HCT116 (cell line): ENCODE measurements at regions not wholly inside any gene's neighbourhood (a gene's known extent, or its start where the extent isn't known, plus 50 kb on each side); places are given as distances from the start of the nearest gene placed in this dataset.

Source experiments
- ATAC-seq: fragments of 200-7000 bp; cut with Tn5 transposase; 2 replicates; pipeline ENCODE4 v1.9.1; 2020; ENCODE audit warnings: mild to moderate bottlenecking, moderate library complexity
- BruUV-seq: library from RNA; stranded (reverse); fragments of 400-500 nt; replicated peaks from 2 replicates; lab custom pipeline; 2021; lab: Mats Ljungman, UMichigan
- CTCF ChIA-PET: fragments of 300-600 bp; sonication (Branson Sonifier 250); formaldehyde crosslinking; loops from one replicate; lab custom pipeline; 2021; ENCODE audit warnings: antibody characterized with exemption; lab: Charles Lee
- POLR2A ChIA-PET: fragments of 300-600, 350-600 bp; sonication (Branson Sonifier 250); formaldehyde crosslinking; loops from one replicate; lab custom pipeline; 2021; ENCODE audit warnings: antibody characterized with exemption; lab: Charles Lee
- RAD21 ChIA-PET, 2 experiments: fragments of 300-600 bp; sonication (Branson Sonifier 250); formaldehyde crosslinking; loops; one replicate each; lab custom pipeline; 2023; ENCODE audit warnings: low total read pairs in 2 of 2; ENCODE audit not compliant: uncharacterized antibody in 2 of 2, unreplicated experiment in 2 of 2, low non-redundant PET in 1 of 2; lab: Charles Lee
- DNase-seq: peaks from one replicate; pipeline ENCODE4 v3.0.0-alpha.2; 2010; ENCODE audit warnings: low read depth, low spot score
- H2AFZ ChIP-seq: fragments of 200-600 bp; shearing (Covaris generic), sonication (generic); 2 replicates; pipeline ENCODE4 v1.6.1; 2017; ENCODE audit warnings: low read depth, mixed run types, mixed read lengths, antibody characterized with exemption, low read length; ENCODE audit not compliant: poor library complexity, severe bottlenecking
- H3K27ac ChIP-seq: 2 replicates; pipeline ENCODE4 v1.5.1; 2012; ENCODE audit warnings: low read depth, low read length
- H3K27me3 ChIP-seq: fragments of 200-600 bp; sonication (generic); 2 replicates; pipeline ENCODE4 v1.6.1; 2016; ENCODE audit warnings: mixed run types, low read length, mixed read lengths; ENCODE audit not compliant: insufficient read depth
- H3K36me3 ChIP-seq, 2 experiments: fragments of 200-500 bp in 1 of 2; fragments of 200-600 bp in 1 of 2; sonication (Bioruptor generic) in 1 of 2; sonication (generic) in 1 of 2; 2 replicates each; pipeline versions ENCODE4 v1.5.1 to v1.6.1; 2014 to 2016; ENCODE audit warnings: low read length in 2 of 2, inconsistent platforms in 1 of 2, mixed read lengths in 1 of 2, mixed run types in 1 of 2; ENCODE audit not compliant: insufficient read depth in 2 of 2, control insufficient read depth in 1 of 2
- H3K4me1 ChIP-seq, 2 experiments: fragments of 200-600 bp in 1 of 2; sonication (generic) in 1 of 2; 2 replicates each; pipeline versions ENCODE4 v1.5.1 to v1.6.1; 2012 to 2017; ENCODE audit warnings: low read length in 2 of 2, inconsistent platforms in 1 of 2, mild to moderate bottlenecking in 1 of 2, mixed read lengths in 1 of 2, mixed run types in 1 of 2, moderate library complexity in 1 of 2; ENCODE audit not compliant: insufficient read depth in 2 of 2, control insufficient read depth in 1 of 2
- H3K4me2 ChIP-seq: fragments of 200-600 bp; sonication (generic); 2 replicates; pipeline ENCODE4 v1.6.1; 2017; ENCODE audit warnings: mixed run types, low read length, mixed read lengths
- H3K4me3 ChIP-seq, 2 experiments: fragments of 200-600 bp in 1 of 2; sonication (generic) in 1 of 2; replicated peaks in 1 of 2; 2 replicates each; pipeline ENCODE4 v1.5.1; 2011 to 2016; ENCODE audit warnings: low read length in 2 of 2, control low read depth in 1 of 2, low read depth in 1 of 2, mild to moderate bottlenecking in 1 of 2, mixed read lengths in 1 of 2, mixed run types in 1 of 2
- H3K79me2 ChIP-seq: fragments of 200-600 bp; sonication (generic); 2 replicates; pipeline ENCODE4 v1.6.1; 2017; ENCODE audit warnings: mild to moderate bottlenecking, mixed run types, low read length, moderate library complexity, mixed read lengths; ENCODE audit not compliant: insufficient read depth
- H3K9ac ChIP-seq: fragments of 200-600 bp; sonication (generic); 2 replicates; pipeline ENCODE4 v1.6.1; 2016; ENCODE audit warnings: low read length, mixed read lengths
- H3K9me2 ChIP-seq: fragments of 200-600 bp; sonication (generic), shearing (Covaris generic); 2 replicates; pipeline ENCODE4 v1.6.1; 2017; ENCODE audit warnings: mixed run types, mild to moderate bottlenecking, moderate library complexity; ENCODE audit not compliant: insufficient read depth
- H3K9me3 ChIP-seq, 2 experiments: fragments of 200-500 bp in 1 of 2; fragments of 200-600 bp in 1 of 2; sonication (Bioruptor generic) in 1 of 2; sonication (generic) in 1 of 2; 2 replicates each; pipeline ENCODE4 v1.6.1; 2014 to 2017; ENCODE audit warnings: low read length in 2 of 2, mixed read lengths in 2 of 2, inconsistent platforms in 1 of 2, low read depth in 1 of 2, mild to moderate bottlenecking in 1 of 2, mixed run types in 1 of 2, moderate library complexity in 1 of 2; ENCODE audit not compliant: control insufficient read depth in 1 of 2, insufficient read depth in 1 of 2
- H4K20me1 ChIP-seq: fragments of 200-600 bp; sonication (generic), shearing (Covaris generic); 2 replicates; pipeline ENCODE4 v1.6.1; 2017; ENCODE audit warnings: mixed run types, mild to moderate bottlenecking, moderate library complexity; ENCODE audit not compliant: insufficient read depth
- CBX3 ChIP-seq: IDR thresholded peaks from 2 replicates; pipeline ENCODE4 v1.6.1; 2012; ENCODE audit warnings: low read depth
- CEBPB ChIP-seq: IDR thresholded peaks from 2 replicates; pipeline ENCODE4 v1.6.1; 2012; ENCODE audit warnings: low read depth
- EGR1 ChIP-seq: IDR thresholded peaks from 2 replicates; pipeline ENCODE4 v1.6.1; 2012; ENCODE audit warnings: low read depth
- EZH2phosphoT487 ChIP-seq: fragments of 200-600 bp; IDR thresholded peaks from 2 replicates; pipeline ENCODE4 v1.6.1; 2018; ENCODE audit warnings: antibody characterized with exemption, borderline replicate concordance
- FOSL1 ChIP-seq: IDR thresholded peaks from 2 replicates; pipeline ENCODE4 v1.6.1; 2012; ENCODE audit warnings: low read depth
- JUND ChIP-seq: IDR thresholded peaks from 2 replicates; pipeline ENCODE4 v1.6.1; 2012
- SIN3A ChIP-seq: IDR thresholded peaks from 2 replicates; pipeline ENCODE4 v1.6.1; 2012; ENCODE audit warnings: low read depth
- SP1 ChIP-seq: IDR thresholded peaks from 2 replicates; pipeline ENCODE4 v1.6.1; 2012; ENCODE audit warnings: low read depth
- SRF ChIP-seq: IDR thresholded peaks from 2 replicates; pipeline ENCODE4 v1.6.1; 2012; ENCODE audit warnings: low read depth
- TCF7L2 ChIP-seq: IDR thresholded peaks from 2 replicates; pipeline ENCODE4 v1.7.0; 2011; ENCODE audit warnings: borderline replicate concordance, inconsistent platforms; ENCODE audit not compliant: insufficient read depth, insufficient read length; ENCODE audit errors: extremely low read depth
- YY1 ChIP-seq: IDR thresholded peaks from 2 replicates; pipeline ENCODE4 v1.6.1; 2011; ENCODE audit warnings: low read length, low read depth, moderate library complexity, mild to moderate bottlenecking; ENCODE audit not compliant: insufficient replicate concordance; ENCODE audit errors: extremely low read depth
- ZBTB33 ChIP-seq: IDR thresholded peaks from 2 replicates; pipeline ENCODE4 v1.6.1; 2011; ENCODE audit warnings: mild to moderate bottlenecking, low read length, moderate library complexity; ENCODE audit not compliant: insufficient replicate concordance; ENCODE audit errors: extremely low read depth
- ZFX ChIP-seq: fragments of 450-650 bp; IDR thresholded peaks from 2 replicates; pipeline ENCODE4 v1.6.1; 2017
- intact Hi-C: fragments of 100-400 bp; cut with micrococcal nuclease; formaldehyde crosslinking; loops from 2 replicates; pipeline ENCODE4 v1.10.0; 2022
- TF ChIP-seq, protein P1 (sequence below): IDR thresholded peaks from 2 replicates; pipeline ENCODE4 v1.6.1; 2012

DNA sequence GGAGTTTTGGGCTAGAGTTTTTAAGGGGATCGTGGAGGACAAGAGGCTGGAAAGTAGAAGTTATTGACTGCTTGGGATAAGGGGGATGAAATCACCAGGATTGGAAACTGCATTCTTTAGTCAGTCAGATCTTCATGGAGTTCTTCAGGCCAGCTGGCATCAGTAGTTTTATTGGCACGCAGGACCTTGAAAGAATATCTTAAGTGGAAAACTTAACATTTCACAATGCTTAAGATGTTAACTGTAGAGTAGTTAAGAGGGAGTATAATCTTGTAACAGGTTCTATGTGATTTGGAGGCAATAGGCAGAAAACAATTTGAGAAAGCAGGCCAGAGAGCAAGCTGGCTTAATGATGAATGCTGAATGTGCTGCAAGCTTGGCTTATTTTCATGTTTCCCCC, 300.4 kb upstream of the KCNH7 start:
- H3K4me2 ChIP-seq = no peak overlapping the region
- no peak overlapping the region for H3K27ac ChIP-seq
- no peaks in the 10 kb centered on the region for H3K9me2 ChIP-seq
- H3K79me2 ChIP-seq = no peaks in the 10 kb centered on the region
- no peak overlapping the region for H3K9ac ChIP-seq
- H4K20me1 ChIP-seq = no peaks in the 10 kb centered on the region
- POLR2A ChIA-PET = no interaction called here
- no peak overlapping the region for H3K4me3 ChIP-seq
- intact Hi-C loops = no loop called here
- no peaks in the 10 kb centered on the region for H3K27me3 ChIP-seq
- RAD21 ChIA-PET = no interaction called here
- TF ChIP-seq FOSL1 (no peak), SP1 (no peak), ZFX (no peak), JUND (no peak), EGR1 (no peak), SRF (no peak), EZH2phosphoT487 (no peak), CEBPB (no peak), YY1 (no peak), CBX3 (no peak), ZBTB33 (no peak), SIN3A (no peak), TCF7L2 (no peak)
- TF ChIP-seq, protein P1, sequence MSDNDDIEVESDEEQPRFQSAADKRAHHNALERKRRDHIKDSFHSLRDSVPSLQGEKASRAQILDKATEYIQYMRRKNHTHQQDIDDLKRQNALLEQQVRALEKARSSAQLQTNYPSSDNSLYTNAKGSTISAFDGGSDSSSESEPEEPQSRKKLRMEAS = no peak
- TF ChIP-seq, all 23 proteins: peak for 0
- no peak for ATAC-seq
- no peak overlapping the region for H2AFZ ChIP-seq
- no peaks in the 10 kb centered on the region for H3K36me3 ChIP-seq
- no TSS peak for BruUV-seq
- no peaks in the 10 kb centered on the region for H3K4me1 ChIP-seq
- no peaks in the 10 kb centered on the region for H3K9me3 ChIP-seq
- CTCF ChIA-PET = no interaction called here
- no peak for DNase-seq
